T-helper 1 cell treated with Interleukin-12 subunit alpha and Interleukin-12 subunit beta and Interleukin-4 antibody, amounts not matched to agents 30 μg/mL and 1 μg/mL, for 36 hours (primary cell): ENCODE measurements at regions not wholly inside any gene's neighbourhood (a gene's known extent, or its start where the extent isn't known, plus 50 kb on each side); places are given as distances from the start of the nearest gene placed in this dataset.

ENCODE experiments used
- H3K27ac Mint-ChIP-seq: one replicate; pipeline ENCODE4 v1.8.0; 2021; ENCODE audit warnings: mild to moderate bottlenecking, mixed read lengths
- H3K27me3 Mint-ChIP-seq: one replicate; pipeline ENCODE4 v1.8.0; 2021; ENCODE audit warnings: low read depth, mixed read lengths
- H3K36me3 Mint-ChIP-seq: one replicate; pipeline ENCODE4 v1.8.0; 2021; ENCODE audit warnings: low read depth, mixed read lengths
- H3K4me1 Mint-ChIP-seq: one replicate; pipeline ENCODE4 v1.8.0; 2021; ENCODE audit warnings: low read depth, mixed read lengths
- H3K4me3 Mint-ChIP-seq: one replicate; pipeline ENCODE4 v1.8.0; 2021; ENCODE audit warnings: mild to moderate bottlenecking, moderate library complexity, mixed read lengths
- H3K9me3 Mint-ChIP-seq: one replicate; pipeline ENCODE4 v1.8.0; 2021; ENCODE audit warnings: mixed read lengths

DNA sequence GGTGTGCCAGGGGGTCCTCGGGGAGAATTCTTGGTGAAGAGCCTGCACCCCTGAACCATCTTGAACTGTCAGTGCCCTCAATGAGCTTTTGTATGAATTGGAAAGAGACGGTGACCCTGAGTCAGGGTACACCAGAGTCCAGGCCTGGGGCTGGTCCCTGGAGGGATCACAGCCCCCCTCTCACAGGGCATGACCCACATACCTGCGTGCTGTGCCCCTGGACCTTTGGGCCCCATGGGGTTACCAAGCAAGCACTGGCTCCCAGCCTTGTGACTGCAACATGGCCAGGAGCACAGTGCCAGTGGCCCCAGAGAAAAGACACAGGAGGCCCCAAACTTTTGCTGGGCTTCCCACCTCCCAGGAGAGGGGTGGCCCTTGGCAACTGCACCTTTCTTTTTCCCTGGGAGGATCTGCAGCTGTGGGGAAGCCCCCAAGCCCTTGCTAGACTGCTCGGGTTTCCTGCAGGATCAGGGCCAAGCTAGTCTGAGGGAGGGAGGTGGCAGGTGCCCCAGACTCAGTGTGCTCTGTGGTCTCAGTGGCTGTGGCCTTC lies 153.5 kb downstream of the ZNF248 start:
- Mint-ChIP-seq H3K9me3 (peaks cover 32% of the 10 kb centered on the region), H3K27ac (no peak overlapping the region), H3K4me3 (no peak overlapping the region), H3K36me3 (peaks cover 3% of the 10 kb centered on the region), H3K27me3 (no peaks in the 10 kb centered on the region), H3K4me1 (no peaks in the 10 kb centered on the region)

GRCh38 chr10:37703114-37703513 lies 154.3 kb downstream of the ZNF248 start:
- Mint-ChIP-seq H3K9me3 (peaks cover 33% of the 10 kb centered on the region), H3K27me3 (no peaks in the 10 kb centered on the region), H3K4me1 (no peaks in the 10 kb centered on the region), H3K36me3 (peaks cover 3% of the 10 kb centered on the region), H3K4me3 (no peak overlapping the region), H3K27ac (no peak overlapping the region)

DNA sequence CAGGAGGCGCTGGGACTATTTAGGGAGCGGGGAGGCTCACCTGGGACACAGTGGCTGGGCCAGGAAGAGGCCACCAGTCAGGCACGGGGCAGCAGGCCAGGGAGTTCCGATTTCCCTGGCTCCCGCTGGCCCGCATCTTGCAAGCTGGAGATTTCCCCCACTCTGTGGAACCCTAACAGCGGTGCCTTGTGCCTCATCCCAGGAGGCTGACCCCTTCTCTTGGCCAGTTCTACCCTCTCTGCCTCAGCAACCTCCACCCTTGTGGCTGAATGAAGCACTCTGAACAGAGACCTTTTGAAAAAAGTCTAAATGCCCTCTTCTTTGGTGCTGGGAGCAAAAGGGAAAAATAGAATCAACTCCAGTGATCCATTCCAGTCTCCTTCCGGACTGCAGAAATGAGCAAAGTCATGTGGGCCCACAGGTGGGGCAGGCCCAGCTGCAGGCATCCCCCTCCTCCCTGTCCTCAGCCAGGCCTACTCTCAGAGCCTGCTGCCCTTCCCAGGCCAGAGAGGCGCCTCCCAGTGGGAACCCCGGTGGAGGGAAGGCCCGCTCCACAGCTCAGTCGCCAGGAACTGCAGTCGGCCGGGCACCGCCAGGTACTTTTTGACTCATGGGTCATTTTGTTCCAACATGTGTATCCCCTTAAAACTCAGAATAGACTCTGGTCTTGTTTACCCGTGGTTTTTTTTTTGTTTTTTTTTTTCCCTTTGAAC lies 155.5 kb downstream of the ZNF248 start:
- Mint-ChIP-seq H3K27ac (no peak overlapping the region), H3K27me3 (no peaks in the 10 kb centered on the region), H3K4me3 (no peak overlapping the region), H3K36me3 (peaks cover 3% of the 10 kb centered on the region), H3K9me3 (peaks cover 35% of the 10 kb centered on the region), H3K4me1 (no peaks in the 10 kb centered on the region)

- Mint-ChIP-seq H3K27me3 (no peaks in the 10 kb centered on the region), H3K27ac (no peak overlapping the region), H3K4me1 (no peaks in the 10 kb centered on the region), H3K9me3 (peaks cover 34% of the 10 kb centered on the region), H3K36me3 (peaks cover 3% of the 10 kb centered on the region), H3K4me3 (no peak overlapping the region)
Observed at GRCh38 chr10:37700886-37701780, 156.3 kb downstream of the ZNF248 start.

- no peak overlapping the region for H3K27ac Mint-ChIP-seq
- peaks cover 44% of the 10 kb centered on the region for H3K9me3 Mint-ChIP-seq
- H3K4me1 Mint-ChIP-seq, result no peaks in the 10 kb centered on the region
- H3K36me3 Mint-ChIP-seq, result no peaks in the 10 kb centered on the region
- no peak overlapping the region for H3K4me3 Mint-ChIP-seq
- no peaks in the 10 kb centered on the region for H3K27me3 Mint-ChIP-seq
Observed at GRCh38 chr10:37687581-37687980, 169.8 kb downstream of the ZNF248 start.

GRCh38 chr10:37685741-37686683 lies 171.4 kb downstream of the ZNF248 start:
- H3K4me3 Mint-ChIP-seq, result no peak overlapping the region
- H3K4me1 Mint-ChIP-seq, result no peaks in the 10 kb centered on the region
- no peaks in the 10 kb centered on the region for H3K27me3 Mint-ChIP-seq
- peaks cover 50% of the 10 kb centered on the region for H3K9me3 Mint-ChIP-seq
- no peaks in the 10 kb centered on the region for H3K36me3 Mint-ChIP-seq
- H3K27ac Mint-ChIP-seq, result no peak overlapping the region

DNA sequence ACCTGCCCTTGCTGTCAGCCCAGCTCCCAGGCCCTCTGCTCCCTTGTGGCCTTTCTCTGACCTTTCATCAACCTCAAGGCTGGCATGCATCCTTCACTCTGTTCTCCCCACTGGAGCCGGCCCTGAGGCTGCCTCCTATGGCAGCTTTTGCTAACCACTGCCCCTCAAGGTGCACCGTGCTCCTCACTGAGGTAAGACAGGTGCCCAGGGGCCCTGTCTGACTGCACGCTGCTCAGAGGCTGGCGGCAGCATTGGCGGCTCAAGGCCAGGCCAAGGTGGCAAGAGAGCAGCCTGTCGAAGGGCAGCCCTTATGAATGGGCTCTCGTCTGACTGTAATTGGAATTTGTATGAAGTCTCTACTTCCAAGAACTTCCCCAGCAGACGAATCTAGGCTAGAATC lies 172.6 kb downstream of the ZNF248 start:
- no peak overlapping the region for H3K27ac Mint-ChIP-seq
- H3K4me1 Mint-ChIP-seq, result no peaks in the 10 kb centered on the region
- no peaks in the 10 kb centered on the region for H3K27me3 Mint-ChIP-seq
- no peaks in the 10 kb centered on the region for H3K36me3 Mint-ChIP-seq
- no peak overlapping the region for H3K4me3 Mint-ChIP-seq
- H3K9me3 Mint-ChIP-seq, result peaks cover 49% of the 10 kb centered on the region

DNA sequence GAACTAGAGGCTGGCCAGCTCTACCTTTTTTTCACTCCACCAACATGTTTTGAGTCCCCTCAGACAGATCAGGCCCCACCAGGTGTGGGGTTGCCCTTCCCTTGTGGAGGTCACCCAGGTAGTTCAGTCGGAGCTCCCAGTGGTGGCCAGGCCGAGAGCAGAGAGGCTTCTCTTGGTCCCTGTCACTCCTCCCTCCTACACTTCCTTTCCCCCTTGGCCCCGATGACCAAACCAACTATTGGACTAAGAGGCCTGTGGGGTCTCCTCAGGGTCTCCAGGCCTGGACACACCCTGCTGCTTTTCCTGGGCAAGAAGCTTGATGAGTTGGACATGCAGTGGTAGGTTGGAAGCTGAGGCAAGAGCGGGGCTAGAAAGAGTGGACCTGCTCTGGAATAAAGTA lies 174.8 kb downstream of the ZNF248 start:
- peaks cover 52% of the 10 kb centered on the region for H3K9me3 Mint-ChIP-seq
- no peaks in the 10 kb centered on the region for H3K4me1 Mint-ChIP-seq
- H3K36me3 Mint-ChIP-seq, result no peaks in the 10 kb centered on the region
- no peaks in the 10 kb centered on the region for H3K27me3 Mint-ChIP-seq
- no peak overlapping the region for H3K4me3 Mint-ChIP-seq
- H3K27ac Mint-ChIP-seq, result no peak overlapping the region

- H3K36me3 Mint-ChIP-seq, result no peaks in the 10 kb centered on the region
- no peaks in the 10 kb centered on the region for H3K4me1 Mint-ChIP-seq
- H3K27me3 Mint-ChIP-seq, result no peaks in the 10 kb centered on the region
- H3K27ac Mint-ChIP-seq, result no peak overlapping the region
- no peak overlapping the region for H3K4me3 Mint-ChIP-seq
- peaks cover 48% of the 10 kb centered on the region for H3K9me3 Mint-ChIP-seq
Observed at GRCh38 chr10:37681617-37681999, 175.8 kb downstream of the ZNF248 start.

- no peak overlapping the region for H3K27ac Mint-ChIP-seq
- H3K27me3 Mint-ChIP-seq, result no peaks in the 10 kb centered on the region
- no peak overlapping the region for H3K4me3 Mint-ChIP-seq
- peaks cover 44% of the 10 kb centered on the region for H3K9me3 Mint-ChIP-seq
- H3K36me3 Mint-ChIP-seq, result no peaks in the 10 kb centered on the region
- H3K4me1 Mint-ChIP-seq, result no peaks in the 10 kb centered on the region
Observed at GRCh38 chr10:37680716-37681616, 176.4 kb downstream of the ZNF248 start.

DNA sequence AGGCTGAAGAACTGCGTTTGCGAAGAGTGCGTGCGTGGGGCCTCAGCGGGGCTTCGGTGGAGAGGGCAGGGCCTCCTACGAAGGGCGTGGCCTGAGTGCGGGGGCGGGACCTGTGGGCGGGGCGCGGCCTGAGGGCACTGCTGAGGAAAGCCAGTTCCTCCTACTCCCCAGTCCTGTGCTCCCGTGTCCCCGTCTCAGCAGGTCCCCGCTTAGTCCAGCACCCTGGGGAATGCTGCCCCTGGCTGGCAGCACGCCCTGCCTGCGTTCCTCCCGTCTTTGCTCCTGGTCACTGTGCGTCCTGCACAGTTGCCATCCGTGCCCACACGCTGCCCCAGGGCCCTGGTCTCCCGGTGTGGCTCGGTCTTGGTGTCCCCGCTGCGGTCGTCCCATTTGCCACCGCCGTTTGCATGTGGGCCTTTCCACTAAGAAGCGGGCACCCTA lies 177.1 kb downstream of the ZNF248 start:
- Mint-ChIP-seq H3K27me3 (no peaks in the 10 kb centered on the region), H3K4me1 (no peaks in the 10 kb centered on the region), H3K27ac (no peak overlapping the region), H3K4me3 (no peak overlapping the region), H3K9me3 (peaks cover 42% of the 10 kb centered on the region), H3K36me3 (no peaks in the 10 kb centered on the region)

DNA sequence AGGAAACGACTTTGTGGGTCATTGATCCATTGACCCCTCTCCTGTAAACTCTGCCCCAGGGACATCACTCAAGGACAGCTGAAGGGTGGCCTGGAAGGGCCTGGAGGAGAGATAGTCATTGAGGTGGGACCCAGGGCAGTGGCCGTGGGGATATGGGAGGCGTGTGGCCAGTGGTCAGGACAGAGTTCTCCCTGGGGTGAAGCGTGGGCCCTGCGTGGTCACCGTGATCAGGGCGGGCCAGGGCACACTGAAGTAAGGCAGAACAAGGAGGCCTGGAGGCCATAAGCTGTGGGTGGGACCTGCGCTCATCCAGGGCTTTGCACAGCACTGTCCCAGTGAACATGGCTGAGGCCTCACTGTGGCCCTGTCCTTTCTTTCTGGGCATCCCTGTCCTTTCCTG lies 177.9 kb downstream of the ZNF248 start:
- H3K36me3 Mint-ChIP-seq, result no peaks in the 10 kb centered on the region
- no peaks in the 10 kb centered on the region for H3K4me1 Mint-ChIP-seq
- H3K9me3 Mint-ChIP-seq, result peaks cover 43% of the 10 kb centered on the region
- H3K4me3 Mint-ChIP-seq, result no peak overlapping the region
- no peak overlapping the region for H3K27ac Mint-ChIP-seq
- H3K27me3 Mint-ChIP-seq, result no peaks in the 10 kb centered on the region

GRCh38 chr10:37675449-37675848 lies 182.0 kb downstream of the ZNF248 start:
- Mint-ChIP-seq H3K4me1 (no peaks in the 10 kb centered on the region), H3K9me3 (peaks cover 39% of the 10 kb centered on the region), H3K27me3 (no peaks in the 10 kb centered on the region), H3K27ac (no peak overlapping the region), H3K4me3 (no peak overlapping the region), H3K36me3 (no peaks in the 10 kb centered on the region)
